ENCODE measurements at regions not wholly inside any gene's neighbourhood (a gene's known extent, or its start where the extent isn't known, plus 50 kb on each side); places are given as distances from the start of the nearest gene placed in this dataset.
"Not testable (repeated sequence)": the region's sequence is repeated elsewhere in the genome, so short reads cannot be mapped to it uniquely, and the experiment has no call there.

DNA sequence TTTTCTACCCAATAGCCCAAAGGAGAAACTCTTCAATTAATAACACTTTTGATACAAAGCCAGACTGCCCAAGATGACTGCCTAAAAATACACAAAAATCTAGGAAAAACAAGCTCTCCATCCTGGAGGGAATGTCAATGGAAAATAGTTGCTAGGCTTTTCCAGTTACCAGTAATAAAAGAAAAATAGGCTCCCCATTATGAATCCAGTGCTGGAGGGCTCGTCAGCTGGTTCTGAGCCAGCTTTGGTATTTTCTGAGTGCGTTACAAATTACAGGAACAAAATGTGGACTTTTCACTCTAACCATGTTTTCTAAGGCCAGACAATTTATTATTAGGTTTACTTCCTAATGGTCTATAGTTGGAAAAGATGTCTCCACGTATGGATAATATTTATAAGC, 414.5 kb downstream of the ACTL7B start:
- peak; percentile 18 for DNase-seq

DNA sequence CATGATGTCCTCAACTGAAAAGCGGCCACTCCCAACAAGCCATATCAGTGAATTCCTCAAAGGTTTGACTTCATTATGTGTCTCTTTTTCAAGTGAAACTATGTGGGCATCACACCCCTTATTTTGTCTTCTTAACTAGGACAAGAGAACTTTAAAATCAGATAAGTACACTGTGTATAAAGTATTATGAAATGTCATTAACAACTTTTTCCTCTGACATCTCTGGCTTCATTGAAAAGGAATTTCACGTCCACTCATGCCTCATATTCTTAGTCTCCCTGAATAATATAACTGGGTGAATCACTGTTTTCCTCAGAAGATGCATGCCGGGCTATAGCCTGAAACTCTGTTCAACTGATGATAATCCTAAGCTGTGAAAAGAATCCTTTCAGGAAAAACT, 415.8 kb downstream of the ACTL7B start:
- DNase-seq, result no peak

DNA sequence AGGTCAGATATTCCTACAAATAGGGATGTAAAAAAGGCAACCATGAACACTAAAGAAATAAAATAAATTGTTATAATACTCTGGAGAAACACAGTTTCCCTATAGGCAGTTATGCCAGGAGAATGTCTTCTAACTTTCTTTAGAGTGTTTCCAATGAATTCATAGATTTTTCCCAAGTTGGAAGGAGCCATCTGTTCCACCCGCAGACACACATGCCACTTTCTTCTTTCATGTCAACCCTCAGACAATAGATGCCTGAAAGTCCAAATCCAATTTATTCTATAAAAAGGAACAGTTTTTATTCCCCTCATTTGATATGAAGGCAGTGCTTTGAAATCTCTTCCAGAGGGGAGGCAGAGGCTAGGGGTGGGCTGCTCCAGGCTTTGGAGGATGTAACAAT, 418.1 kb downstream of the ACTL7B start:
- DNase-seq, result no peak

DNA sequence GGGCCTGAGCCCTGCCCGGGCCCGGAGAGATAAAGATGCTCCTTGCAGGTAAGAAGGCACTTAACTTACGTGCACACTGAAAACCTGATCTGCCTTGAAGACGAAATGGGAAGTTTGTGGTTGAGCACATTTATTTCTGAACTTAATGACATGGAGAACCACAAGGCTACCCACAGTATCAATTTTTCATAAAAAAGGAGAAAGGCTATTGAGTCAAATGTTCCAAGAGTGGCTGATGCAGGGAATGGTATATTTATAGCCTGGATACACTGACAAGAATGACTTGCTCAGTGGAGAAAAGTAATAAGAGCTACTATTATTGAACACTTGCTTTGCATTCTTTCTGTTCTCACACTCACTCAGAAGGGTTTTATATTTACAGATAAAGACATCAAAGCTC, 419.3 kb downstream of the ACTL7B start:
- DNase-seq, result no peak

DNA sequence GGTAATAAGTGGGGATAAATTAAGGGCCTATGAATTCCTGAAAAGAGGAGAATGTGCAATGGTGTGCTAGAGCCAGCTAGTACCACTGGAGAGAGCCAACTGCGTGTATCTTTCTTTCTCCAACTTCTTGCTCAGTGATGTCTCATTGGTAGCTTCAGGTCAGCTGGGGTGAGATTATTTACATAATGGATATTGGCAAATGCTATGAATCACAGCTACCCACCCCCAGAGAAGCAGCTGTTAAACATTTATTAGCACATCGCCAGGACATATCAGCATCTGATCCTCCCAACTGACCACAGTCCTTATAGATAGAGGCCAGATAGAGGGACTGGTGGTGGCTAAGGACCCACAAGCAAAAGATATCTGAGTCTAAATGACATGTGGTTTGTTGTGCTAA, 421.3 kb downstream of the ACTL7B start:
- no peak for DNase-seq

DNA sequence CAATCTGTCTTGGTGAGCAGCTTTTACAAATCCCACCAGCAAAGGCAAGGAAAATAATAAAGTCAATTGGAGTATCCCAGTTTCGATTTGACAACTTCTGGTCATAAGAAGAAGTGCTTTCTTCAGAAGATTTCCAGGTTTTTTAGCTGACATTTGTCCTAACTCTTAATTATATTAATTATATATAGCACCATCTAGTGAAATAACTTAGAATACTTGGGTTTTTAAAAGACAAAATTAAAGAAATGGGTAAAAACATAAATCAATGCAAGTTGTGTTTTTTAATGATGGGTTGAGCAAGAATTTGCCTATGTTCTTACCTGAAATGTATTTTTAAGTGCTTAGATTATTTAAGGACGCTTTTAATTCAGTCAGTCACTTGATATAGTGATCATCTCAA, 421.8 kb downstream of the ACTL7B start:
- DNase-seq, result no peak

DNA sequence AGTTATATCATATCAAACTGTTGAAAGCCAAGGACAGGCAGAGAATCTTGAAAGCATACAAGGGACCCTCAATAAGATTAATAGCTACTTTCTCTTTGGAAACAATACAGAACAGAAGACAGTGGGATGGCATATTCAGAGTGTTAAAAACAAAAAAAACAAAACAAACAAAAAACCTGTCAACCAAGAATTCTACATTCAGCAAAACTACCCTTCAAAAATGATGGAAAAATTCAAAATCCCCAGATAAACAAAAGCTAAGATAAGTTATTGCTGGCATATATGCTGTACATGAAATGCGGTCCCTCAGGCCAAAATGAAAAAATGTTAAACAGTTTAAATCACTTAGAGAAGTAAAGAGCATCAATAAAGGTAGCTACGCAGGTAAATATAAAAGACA, 425.1 kb downstream of the ACTL7B start:
- DNase-seq, result no peak

DNA sequence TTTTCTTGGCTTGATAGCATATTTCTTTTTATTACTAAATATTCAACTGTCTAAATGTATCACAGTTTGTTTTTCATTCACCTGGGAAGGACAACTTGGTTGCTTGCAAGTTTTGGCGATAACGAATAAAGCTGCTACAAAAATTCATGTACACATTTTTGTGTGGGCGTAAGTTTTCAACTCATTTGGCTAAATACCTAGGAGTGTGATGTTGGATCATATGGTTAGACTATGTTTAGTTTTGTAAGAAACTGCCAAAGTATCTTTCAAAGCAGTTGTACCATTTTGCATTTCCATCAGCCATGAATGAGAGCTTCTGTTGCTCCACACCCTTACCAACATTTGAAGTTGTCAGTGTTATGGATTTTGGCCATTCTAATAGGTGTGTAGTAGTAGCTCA, 428.0 kb downstream of the ACTL7B start:
- no peak for DNase-seq

DNA sequence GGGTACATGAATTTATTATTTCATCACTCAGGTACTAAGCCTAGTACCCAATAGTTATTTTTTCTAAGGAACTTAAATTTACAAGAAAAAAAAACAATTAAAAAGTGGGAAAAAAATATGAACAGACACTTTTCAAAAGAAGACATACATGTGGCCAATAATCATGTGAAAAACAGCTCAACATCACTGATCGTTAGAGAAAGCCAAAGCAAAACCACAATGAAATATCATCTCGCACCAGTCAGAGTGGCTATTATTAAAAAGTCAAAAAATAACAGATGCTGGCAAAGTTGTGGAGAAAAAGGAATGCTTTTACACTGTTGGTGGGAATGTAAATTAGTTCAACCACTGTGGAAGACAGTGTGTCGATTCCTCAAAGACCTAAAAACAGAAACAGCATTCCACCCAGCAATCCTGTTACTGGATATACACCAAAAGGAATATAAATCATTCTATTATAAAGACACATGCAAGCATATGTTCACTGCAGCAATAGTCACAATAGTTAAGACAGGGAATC, 429.3 kb downstream of the ACTL7B start:
- not testable (repeated sequence) for DNase-seq

DNA sequence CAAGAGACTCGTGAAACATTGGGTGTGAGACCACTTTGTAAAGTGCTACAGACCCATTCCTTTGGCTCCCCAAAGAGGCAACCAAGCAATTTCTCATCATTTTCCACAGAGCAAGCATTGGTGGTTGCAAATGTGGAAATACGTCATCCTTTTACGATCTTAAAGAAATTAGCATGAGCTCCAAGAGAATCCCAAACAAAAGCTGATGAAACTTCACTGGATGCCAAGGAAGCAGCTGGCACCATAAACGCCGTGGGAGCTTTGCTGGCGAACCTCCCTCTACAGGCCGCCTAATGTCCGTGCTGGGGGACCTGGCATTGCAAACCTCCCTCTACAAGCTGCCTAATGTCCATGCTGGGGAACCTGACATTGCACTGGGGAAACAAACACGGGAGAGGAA, 432.4 kb downstream of the ACTL7B start:
- DNase-seq, result peak; percentile 30

DNA sequence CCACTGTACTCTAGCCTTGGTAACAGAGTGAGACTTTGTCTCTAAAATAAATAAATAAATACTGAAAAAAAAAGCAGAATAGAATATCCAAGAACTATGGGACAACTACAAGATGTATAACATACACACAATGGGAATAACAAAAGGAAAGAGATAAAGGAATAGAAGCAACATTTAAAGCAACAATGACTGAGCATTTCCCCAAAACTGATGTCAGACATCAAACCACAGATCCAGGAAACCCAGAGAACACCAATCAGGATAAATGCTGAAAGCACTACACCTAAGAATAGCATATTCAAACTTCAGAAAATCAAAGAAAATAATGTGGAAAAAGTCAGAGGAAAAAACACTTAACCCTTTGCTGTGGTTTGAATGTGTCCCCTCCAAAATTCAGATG, 436.4 kb downstream of the ACTL7B start:
- DNase-seq, result no peak

DNA sequence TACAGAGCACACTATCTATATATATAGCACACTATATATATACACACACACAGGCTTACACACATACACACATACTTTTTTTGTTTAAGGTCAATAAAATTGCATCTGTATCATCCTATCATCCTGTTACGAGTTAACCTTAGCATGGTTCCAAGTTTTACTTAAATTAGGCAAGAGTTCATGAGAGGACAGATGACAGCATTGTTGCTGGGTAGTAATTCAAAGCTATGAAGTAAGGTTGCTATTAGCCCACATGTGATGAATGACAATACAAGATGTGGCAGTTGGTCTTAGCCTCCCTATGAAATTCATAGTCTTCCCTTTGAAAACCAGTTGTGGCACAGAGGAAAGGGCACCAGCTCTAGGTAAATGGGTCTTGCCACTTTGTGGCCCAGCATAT, 438.1 kb downstream of the ACTL7B start:
- DNase-seq, result no peak

DNA sequence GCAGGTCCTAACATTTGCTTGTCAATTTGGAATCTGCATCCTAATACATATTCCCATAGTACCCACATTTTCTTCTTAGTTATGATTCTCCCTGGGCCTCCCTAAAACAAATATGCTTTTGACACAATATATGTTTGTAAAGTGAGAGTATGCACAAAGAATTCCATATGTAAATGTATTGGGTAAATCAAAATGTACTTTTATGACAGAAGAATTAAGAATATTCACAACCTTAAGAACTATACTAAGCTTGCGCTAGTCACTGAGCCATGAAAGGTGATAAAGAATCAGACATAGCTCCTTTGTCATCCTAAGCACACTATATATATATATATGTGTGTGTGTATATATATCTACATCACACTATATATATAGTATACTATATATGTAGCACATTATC, 438.5 kb downstream of the ACTL7B start:
- DNase-seq, result no peak

DNA sequence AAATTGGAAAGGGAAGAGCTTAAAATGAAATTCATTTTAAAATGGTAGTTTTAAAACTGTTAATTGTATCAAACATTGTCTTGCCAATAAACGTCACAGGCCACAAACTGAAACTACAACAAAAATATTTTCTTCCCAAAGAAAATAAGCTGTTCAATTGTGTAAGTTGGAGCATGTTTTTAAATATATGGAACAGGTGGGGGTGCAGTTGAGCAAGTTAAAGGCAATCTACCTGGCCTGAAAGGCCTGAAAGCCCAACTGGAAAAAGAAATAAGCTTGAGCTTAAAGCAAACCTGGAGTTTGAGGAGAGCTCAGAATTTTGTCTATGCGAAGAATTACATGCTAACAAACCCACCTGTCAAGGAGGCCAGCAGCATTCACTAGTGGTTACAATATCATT, 439.5 kb downstream of the ACTL7B start:
- DNase-seq, result no peak

DNA sequence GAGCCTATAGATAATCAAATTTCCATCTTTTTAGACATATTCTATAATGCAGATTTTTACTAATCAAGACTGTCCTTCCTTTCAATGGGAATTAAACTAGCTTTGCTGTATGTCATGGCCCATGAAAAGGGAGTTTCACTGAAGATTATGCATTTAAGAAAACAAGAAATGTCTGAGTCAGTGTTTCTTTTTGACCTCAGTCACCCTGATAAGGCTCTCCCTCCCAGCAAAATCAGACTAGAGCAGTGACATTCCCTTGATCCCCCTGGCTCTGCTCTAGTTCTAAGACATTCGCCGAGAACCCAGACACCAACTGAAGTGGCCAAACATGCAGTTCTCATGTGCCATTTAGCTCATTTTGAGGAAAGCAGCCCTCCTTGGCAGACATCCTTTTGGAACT, 442.0 kb downstream of the ACTL7B start:
- DNase-seq, result no peak

DNA sequence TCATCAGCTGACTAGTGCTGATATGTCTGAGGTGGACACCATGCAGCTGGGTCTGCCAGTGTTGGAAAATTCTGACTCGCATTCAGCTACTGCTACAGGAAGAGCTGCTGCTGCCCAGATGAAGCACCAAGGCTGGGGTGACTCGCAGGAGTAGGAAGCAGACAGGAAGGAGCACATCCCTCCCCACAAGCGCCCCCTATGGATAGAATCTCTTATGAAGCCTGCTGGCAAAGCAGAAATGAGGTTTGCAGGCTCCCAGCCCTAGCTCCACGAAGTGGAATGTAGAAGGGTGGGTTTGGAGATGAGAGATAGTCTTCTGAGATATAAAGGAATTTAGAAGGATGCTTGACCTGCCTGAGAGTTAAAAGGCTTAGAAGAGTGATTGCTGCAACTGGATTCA, 443.0 kb downstream of the ACTL7B start:
- DNase-seq, result no peak

DNA sequence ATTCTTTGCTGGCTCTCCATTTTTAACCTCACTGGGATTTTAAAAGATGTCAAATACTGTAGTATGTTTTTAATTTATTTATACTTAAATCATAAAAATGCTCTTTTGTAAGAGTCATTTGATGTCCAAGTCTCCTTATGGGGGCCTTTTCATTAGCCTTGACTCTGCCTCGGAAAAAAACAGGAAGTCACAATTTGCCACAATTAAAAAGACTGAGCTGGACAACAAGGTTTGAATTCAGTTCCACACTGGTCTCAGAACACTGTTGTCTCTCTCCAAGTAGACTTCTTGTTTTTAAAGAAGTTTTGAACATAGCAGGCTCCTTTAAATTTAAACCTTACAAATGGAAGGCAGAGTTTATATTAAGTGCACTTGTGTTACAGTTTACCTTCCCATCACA, 444.2 kb downstream of the ACTL7B start:
- no peak for DNase-seq

DNA sequence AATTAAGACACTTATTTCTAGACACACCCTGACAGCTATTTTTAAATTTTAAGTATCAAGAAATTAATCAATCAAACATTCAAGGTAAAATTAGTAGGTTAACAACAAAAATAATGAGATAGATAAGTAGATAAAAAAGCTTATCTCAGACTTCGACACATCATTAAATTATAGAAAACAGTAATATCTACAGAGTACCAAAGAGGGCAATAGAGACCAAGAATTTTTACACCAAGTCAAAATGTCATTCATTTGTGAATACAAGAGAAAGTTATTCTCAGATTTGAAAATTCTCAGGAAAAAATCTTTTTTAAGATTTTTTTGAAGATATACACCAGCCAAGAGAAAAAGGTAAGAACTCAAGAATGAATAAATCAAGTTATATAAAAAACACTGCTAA, 445.6 kb downstream of the ACTL7B start:
- no peak for DNase-seq

DNA sequence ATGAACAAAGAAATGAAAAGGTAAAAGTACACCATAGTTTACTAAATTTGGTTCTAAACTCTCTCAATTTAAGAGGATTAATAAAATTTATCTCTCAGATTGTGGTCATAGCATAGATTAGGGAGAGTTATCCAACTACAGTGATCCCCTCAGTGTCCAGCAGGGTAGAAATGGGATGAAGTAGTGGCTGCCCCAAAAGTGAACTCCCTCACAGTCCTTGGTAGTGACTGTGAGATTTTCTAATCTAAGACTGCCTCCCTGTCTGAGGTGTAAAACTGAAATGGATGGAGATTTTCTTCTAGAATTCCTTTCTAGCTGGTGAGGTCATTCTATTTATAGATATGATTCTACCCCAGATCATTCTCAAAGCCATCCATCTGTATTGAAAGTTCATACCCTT, 455.5 kb downstream of the ACTL7B start:
- no peak for DNase-seq

DNA sequence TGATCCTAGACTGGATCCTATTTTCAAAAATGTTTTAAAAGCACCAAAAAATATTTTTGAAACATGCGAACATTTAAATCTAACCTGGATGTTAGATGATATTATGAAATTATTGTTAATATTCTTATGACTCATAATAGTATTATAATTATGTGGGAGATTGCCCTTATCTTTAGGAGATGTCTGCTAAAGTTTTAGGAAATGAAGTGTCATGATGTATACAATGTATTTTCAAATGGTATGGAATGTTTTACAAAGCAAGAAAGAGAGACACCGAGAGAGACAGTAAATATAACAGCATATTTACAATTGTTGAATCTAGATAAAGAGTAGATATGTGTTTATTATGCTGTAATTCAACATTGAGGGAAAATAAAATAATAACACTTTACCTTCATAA, 455.9 kb downstream of the ACTL7B start:
- no peak for DNase-seq

DNA sequence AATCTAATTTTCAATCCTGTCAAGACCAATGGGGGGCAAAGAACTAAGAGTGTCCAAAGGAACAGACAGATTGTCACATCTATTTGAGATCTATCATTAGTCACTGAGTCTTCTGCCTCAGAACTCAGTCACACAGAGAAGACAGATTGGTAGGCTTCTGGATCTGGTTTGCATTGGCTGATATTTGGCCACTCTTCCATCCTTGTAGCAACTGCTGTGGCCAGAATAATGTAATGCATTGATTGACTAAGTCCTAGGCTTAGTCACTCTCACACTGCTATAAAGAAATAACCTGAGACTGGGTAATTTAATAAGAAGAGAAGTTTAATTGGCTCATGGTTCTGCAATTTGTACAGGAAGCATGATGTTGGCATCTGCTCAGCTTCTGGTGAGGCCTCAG, 458.5 kb downstream of the ACTL7B start:
- DNase-seq, result no peak

DNA sequence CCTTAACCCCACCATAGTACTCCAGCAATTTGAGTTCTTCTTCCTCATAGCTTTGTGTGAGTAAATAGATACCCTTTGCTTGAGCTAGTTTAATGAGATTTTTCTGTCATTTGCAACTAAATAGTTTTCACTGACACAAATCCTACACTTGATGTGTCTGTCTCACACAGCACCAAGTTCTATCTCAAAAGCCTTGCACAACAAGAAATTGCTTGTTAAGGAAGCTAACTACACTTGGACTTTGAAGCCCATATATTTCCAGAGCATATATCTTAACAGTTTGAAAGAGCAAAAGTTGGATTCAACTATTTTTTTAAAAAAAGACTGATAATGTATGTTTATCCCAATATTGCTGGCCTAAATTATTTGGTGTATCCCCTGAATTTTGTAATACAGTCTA, 459.2 kb downstream of the ACTL7B start:
- DNase-seq, result no peak

DNA sequence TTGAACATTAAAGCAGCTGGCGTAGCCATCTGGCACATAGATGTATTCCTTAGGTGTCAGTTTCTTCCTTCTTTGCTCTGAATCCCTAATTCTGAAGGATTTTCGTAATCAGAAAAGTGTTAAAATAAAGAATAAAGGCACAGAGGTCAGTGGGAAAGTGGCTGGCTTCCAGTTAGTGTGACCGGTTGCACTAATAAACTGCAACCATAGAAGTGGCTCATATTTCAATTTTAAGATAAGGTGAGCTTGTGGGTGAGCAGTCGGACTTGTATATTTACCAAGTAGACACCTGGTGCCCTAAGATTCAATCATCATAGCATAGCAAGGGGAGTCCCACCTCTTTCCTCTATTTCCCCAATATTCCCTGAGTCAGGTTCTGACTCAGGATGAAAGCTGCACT, 459.6 kb downstream of the ACTL7B start:
- no peak for DNase-seq

DNA sequence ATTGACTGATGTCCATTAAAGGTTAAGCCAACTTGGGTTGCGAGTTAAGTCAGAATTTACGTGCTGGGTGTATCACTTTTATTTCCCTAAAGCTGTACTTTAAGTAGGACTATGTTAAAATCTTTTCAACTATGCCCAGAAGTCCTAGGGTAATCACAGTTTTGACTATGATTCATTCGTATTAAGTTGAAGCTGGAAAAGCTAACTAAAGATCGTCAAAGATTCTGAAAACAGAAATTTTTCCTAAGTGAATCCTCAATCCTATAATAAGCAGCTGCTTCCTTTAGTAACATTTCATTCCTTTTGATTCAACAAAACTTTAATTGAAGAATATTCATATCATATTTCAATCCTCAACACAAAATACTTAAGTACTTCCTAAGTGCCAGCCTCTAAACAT, 460.4 kb downstream of the ACTL7B start:
- no peak for DNase-seq

DNA sequence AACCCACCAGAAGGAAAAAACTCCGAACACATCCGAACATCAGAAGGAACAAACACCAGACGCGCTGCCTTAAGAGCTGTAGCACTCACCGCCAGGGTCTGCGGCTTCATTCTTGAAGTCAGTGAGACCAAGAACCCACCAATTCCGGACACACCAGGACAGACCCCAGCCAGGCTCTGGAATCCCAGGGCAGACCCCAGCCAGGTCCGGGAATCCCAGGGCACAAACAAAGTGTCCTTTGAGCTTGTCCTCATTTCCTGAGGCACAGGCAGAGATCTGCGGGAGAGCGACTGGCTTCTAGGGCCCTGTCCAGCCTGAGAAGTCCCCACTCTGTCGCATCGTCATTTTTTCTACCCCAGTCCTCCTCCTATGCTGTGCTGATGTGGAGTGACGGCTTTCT, 461.1 kb downstream of the ACTL7B start:
- no peak for DNase-seq

DNA sequence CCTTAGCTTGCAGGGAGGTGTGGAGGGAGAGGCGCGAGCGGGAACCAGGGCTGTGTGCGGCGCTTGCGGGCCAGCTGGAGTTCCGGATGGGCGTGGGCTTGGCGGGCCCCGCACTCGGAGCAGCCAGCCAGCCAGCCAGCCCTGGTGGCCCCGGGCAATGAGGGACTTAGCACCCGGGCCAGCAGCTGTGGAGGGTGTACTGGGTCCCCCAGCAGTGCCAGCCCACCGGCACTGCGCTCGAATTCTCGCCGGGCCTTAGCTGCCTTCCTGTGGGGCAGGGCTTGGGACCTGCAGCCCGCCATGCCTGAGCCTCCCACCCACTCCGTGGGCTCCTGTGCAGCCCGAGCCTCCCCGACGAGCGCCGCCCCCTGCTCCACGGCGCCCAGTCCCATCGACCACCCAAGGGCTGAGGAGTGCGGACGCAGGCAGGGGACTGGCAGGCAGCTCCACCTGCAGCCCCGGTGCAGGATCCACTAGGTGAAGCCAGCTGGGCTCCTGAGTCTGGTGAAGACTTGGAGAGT, 462.2 kb downstream of the ACTL7B start:
- not testable (repeated sequence) for DNase-seq

All from femur (tissue), 1 donor.